ENCODE measurements at regions not wholly inside any gene's neighbourhood (a gene's known extent, or its start where the extent isn't known, plus 50 kb on each side); places are given as distances from the start of the nearest gene placed in this dataset.

- no peaks in the 10 kb centered on the region for H3K4me1 ChIP-seq (ENCODE audit: control insufficient read depth in 1 of 2, low read depth in 2 of 2)
- H3K4me3 ChIP-seq: no peak overlapping the region
- ATAC-seq (ENCODE audit: insufficient number of reproducible peaks, low FRiP score, low read depth) (no peak), DNase-seq (ENCODE audit: low spot score) (no peak)
- H3K36me3 ChIP-seq: no peaks in the 10 kb centered on the region
- no peaks in the 10 kb centered on the region for H3K9me3 ChIP-seq
- no peaks in the 10 kb centered on the region for H3K27me3 ChIP-seq (replicated peaks; ENCODE audit: insufficient read depth)
- no peak overlapping the region for H3K27ac ChIP-seq
- TF ChIP-seq CTCF (IDR thresholded peaks at IDR 0.05): no peak
Observed at GRCh38 chr2:36238106-36238505, 117.5 kb upstream of the CRIM1 start.

- Histone ChIP-seq H3K9me3 (no peaks in the 10 kb centered on the region), H3K27me3 (replicated peaks; ENCODE audit: insufficient read depth) (no peaks in the 10 kb centered on the region), H3K4me1 (ENCODE audit: control insufficient read depth in 1 of 2, low read depth in 2 of 2) (no peaks in the 10 kb centered on the region), H3K27ac (no peak overlapping the region), H3K4me3 (no peak overlapping the region), H3K36me3 (no peaks in the 10 kb centered on the region)
- no peak for ATAC-seq (ENCODE audit: insufficient number of reproducible peaks, low FRiP score, low read depth)
- TF ChIP-seq CTCF (IDR thresholded peaks at IDR 0.05): no peak
- no peak for DNase-seq (ENCODE audit: low spot score)
Observed at GRCh38 chr2:36235882-36236281, 119.7 kb upstream of the CRIM1 start.

GRCh38 chr2:36235426-36235825, 120.2 kb upstream of the CRIM1 start:
- Histone ChIP-seq H3K9me3 (no peaks in the 10 kb centered on the region), H3K27ac (no peak overlapping the region), H3K4me1 (ENCODE audit: control insufficient read depth in 1 of 2, low read depth in 2 of 2) (no peaks in the 10 kb centered on the region), H3K36me3 (no peaks in the 10 kb centered on the region), H3K4me3 (no peak overlapping the region), H3K27me3 (replicated peaks; ENCODE audit: insufficient read depth) (no peaks in the 10 kb centered on the region)
- no peak for DNase-seq (ENCODE audit: low spot score)
- no peak for ATAC-seq (ENCODE audit: insufficient number of reproducible peaks, low FRiP score, low read depth)
- TF ChIP-seq CTCF (IDR thresholded peaks at IDR 0.05): no peak

GRCh38 chr2:36223259-36223658, 132.3 kb upstream of the CRIM1 start:
- ATAC-seq (ENCODE audit: insufficient number of reproducible peaks, low FRiP score, low read depth) (no peak), DNase-seq (ENCODE audit: low spot score) (no peak)
- Histone ChIP-seq H3K4me1 (ENCODE audit: control insufficient read depth in 1 of 2, low read depth in 2 of 2) (no peaks in the 10 kb centered on the region), H3K27ac (no peak overlapping the region), H3K36me3 (no peaks in the 10 kb centered on the region), H3K9me3 (no peaks in the 10 kb centered on the region), H3K4me3 (no peak overlapping the region), H3K27me3 (replicated peaks; ENCODE audit: insufficient read depth) (no peaks in the 10 kb centered on the region)
- no peak for TF ChIP-seq CTCF (IDR thresholded peaks at IDR 0.05)

- no peak overlapping the region for H3K4me3 ChIP-seq
- no peak for TF ChIP-seq CTCF (IDR thresholded peaks at IDR 0.05)
- ATAC-seq (ENCODE audit: insufficient number of reproducible peaks, low FRiP score, low read depth): no peak
- H3K4me1 ChIP-seq (ENCODE audit: control insufficient read depth in 1 of 2, low read depth in 2 of 2): no peaks in the 10 kb centered on the region
- H3K36me3 ChIP-seq: no peaks in the 10 kb centered on the region
- no peak overlapping the region for H3K27ac ChIP-seq
- no peak for DNase-seq (ENCODE audit: low spot score)
- H3K27me3 ChIP-seq (replicated peaks; ENCODE audit: insufficient read depth): no peaks in the 10 kb centered on the region
- no peaks in the 10 kb centered on the region for H3K9me3 ChIP-seq
Observed at GRCh38 chr2:36222485-36222884, 133.1 kb upstream of the CRIM1 start.
